NB4 (cell line): ENCODE measurements at regions not wholly inside any gene's neighbourhood (a gene's known extent, or its start where the extent isn't known, plus 50 kb on each side); places are given as distances from the start of the nearest gene placed in this dataset.

Experiments
- CTCF ChIP-seq: IDR thresholded peaks from one replicate; pipeline ENCODE4 v1.5.1; 2012; ENCODE audit warnings: low read depth, low read length
- MAX ChIP-seq: IDR thresholded peaks from 2 replicates; pipeline ENCODE4 v1.6.1; 2011; ENCODE audit warnings: low read depth, low read length

DNA sequence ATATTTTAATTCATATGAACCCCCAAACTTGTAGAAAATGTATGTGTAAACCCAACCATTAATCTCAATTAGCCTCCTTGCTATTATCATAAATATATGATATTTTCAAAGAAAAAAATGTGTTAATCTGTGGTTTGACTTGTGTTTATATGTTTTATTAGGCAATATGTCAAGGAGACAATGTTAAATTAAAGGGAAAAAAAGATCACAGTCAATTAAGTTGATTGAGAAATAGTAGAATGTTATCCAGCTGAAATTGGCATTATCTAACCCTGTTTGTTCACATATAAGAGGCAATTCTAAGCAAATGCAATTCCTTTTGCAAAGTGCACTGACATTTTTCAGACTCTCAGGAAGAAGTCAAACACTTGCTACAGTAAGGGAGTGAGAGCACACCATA is 745.3 kb downstream of the C12orf50 start:
- TF ChIP-seq CTCF (no peak), MAX (no peak)
